NCI-H146 treated with DMSO at 0.1 percent for 48 hours (cell line): ENCODE measurements at regions not wholly inside any gene's neighbourhood (a gene's known extent, or its start where the extent isn't known, plus 50 kb on each side); places are given as distances from the start of the nearest gene placed in this dataset.
"Not testable (repeated sequence)": the region's sequence is repeated elsewhere in the genome, so short reads cannot be mapped to it uniquely, and the experiment has no call there.

Experiments
- DNase-seq: peaks from one replicate; lab custom pipeline; 2025; ENCODE audit not compliant: unreplicated experiment; lab: John Stamatoyannopoulos, UW

GRCh38 chr12:19763488-19763887 lies 324.2 kb downstream of the AEBP2 start:
- no peak for DNase-seq

- no peak for DNase-seq
Measured at GRCh38 chr12:19764408-19764807, 325.1 kb downstream of the AEBP2 start.

GRCh38 chr12:19771858-19772257 lies 332.6 kb downstream of the AEBP2 start:
- no peak for DNase-seq

- no peak for DNase-seq
Measured at GRCh38 chr12:19772776-19773175, 333.5 kb downstream of the AEBP2 start.

GRCh38 chr12:19775241-19775640 lies 335.9 kb downstream of the AEBP2 start:
- DNase-seq, result no peak

- DNase-seq, result not testable (repeated sequence)
Measured at GRCh38 chr12:19775976-19776375, 336.7 kb downstream of the AEBP2 start.

GRCh38 chr12:19778172-19778571 lies 338.9 kb downstream of the AEBP2 start:
- DNase-seq, result no peak

- DNase-seq, result peak; percentile 10
Measured at GRCh38 chr12:19778797-19779196, 339.5 kb downstream of the AEBP2 start.

GRCh38 chr12:19779395-19780056 lies 340.2 kb downstream of the AEBP2 start:
- DNase-seq, result peak; percentile 21

GRCh38 chr12:19780460-19780859 lies 341.2 kb downstream of the AEBP2 start:
- no peak for DNase-seq

GRCh38 chr12:19783547-19784444 lies 344.5 kb downstream of the AEBP2 start:
- peak; percentile 74 for DNase-seq

- DNase-seq, result no peak
Measured at GRCh38 chr12:19792028-19792427, 352.7 kb downstream of the AEBP2 start.

- DNase-seq, result no peak
Measured at GRCh38 chr12:19794116-19794515, 354.8 kb downstream of the AEBP2 start.

GRCh38 chr12:19799216-19799615 lies 359.9 kb downstream of the AEBP2 start:
- DNase-seq, result no peak

- no peak for DNase-seq
Measured at GRCh38 chr12:19799895-19800602, 360.8 kb downstream of the AEBP2 start.

- DNase-seq, result no peak
Measured at GRCh38 chr12:19800884-19801283, 361.6 kb downstream of the AEBP2 start.

GRCh38 chr12:19801941-19802340 lies 362.6 kb downstream of the AEBP2 start:
- DNase-seq, result no peak

GRCh38 chr12:19802915-19803314 lies 363.6 kb downstream of the AEBP2 start:
- no peak for DNase-seq

- DNase-seq, result no peak
Measured at GRCh38 chr12:19804737-19805136, 365.4 kb downstream of the AEBP2 start.

- DNase-seq, result no peak
Measured at GRCh38 chr12:19808371-19808770, 369.1 kb downstream of the AEBP2 start.

- DNase-seq, result no peak
Measured at GRCh38 chr12:19810213-19810612, 370.9 kb downstream of the AEBP2 start.

GRCh38 chr12:19811922-19812321 lies 372.6 kb downstream of the AEBP2 start:
- DNase-seq, result no peak
